Neutrophil (primary cell): ENCODE measurements at regions not wholly inside any gene's neighbourhood (a gene's known extent, or its start where the extent isn't known, plus 50 kb on each side); places are given as distances from the start of the nearest gene placed in this dataset.

ENCODE experiments used
- H3K27ac ChIP-seq: fragments of 200-600 bp; sonication (generic); 2 replicates; pipeline ENCODE4 v1.5.1; 2016; ENCODE audit warnings: mild to moderate bottlenecking, moderate library complexity
- H3K27me3 ChIP-seq: fragments of 200-600 bp; sonication (generic); 2 replicates; pipeline ENCODE4 v1.6.0; 2016; ENCODE audit warnings: mild to moderate bottlenecking
- H3K36me3 ChIP-seq: fragments of 200-600 bp; sonication (generic); 2 replicates; pipeline ENCODE4 v1.5.1; 2017
- H3K4me1 ChIP-seq, 2 experiments: fragments of 200-600 bp in 1 of 2; sonication (generic) in 1 of 2; 1 replicate in 1 of 2; 2 replicates in 1 of 2; pipeline versions ENCODE4 v1.5.1 to v1.6.1; 2013 to 2016; ENCODE audit warnings: low read depth in 1 of 2, low read length in 1 of 2, mild to moderate bottlenecking in 1 of 2, moderate library complexity in 1 of 2; ENCODE audit not compliant: control insufficient read depth in 1 of 2, insufficient read depth in 1 of 2
- H3K4me3 ChIP-seq, 2 experiments: fragments of 200-600 bp in 1 of 2; sonication (generic) in 1 of 2; 1 replicate in 1 of 2; 2 replicates in 1 of 2; pipeline ENCODE4 v1.5.1; 2013 to 2016; ENCODE audit warnings: low read depth in 1 of 2, low read length in 1 of 2, mild to moderate bottlenecking in 1 of 2, moderate library complexity in 1 of 2
- H3K9me3 ChIP-seq: fragments of 200-600 bp; sonication (generic); 2 replicates; pipeline ENCODE4 v1.5.1; 2016
- TF ChIP-seq, protein P1 (sequence below): fragments of 200-600 bp; sonication (generic); IDR thresholded peaks from 2 replicates; pipeline ENCODE4 v1.5.1; 2016; ENCODE audit warnings: antibody characterized with exemption

GRCh38 chr16:9607515-9608230, 516.2 kb downstream of the HAPSTR1 start:
- TF ChIP-seq, protein P1, sequence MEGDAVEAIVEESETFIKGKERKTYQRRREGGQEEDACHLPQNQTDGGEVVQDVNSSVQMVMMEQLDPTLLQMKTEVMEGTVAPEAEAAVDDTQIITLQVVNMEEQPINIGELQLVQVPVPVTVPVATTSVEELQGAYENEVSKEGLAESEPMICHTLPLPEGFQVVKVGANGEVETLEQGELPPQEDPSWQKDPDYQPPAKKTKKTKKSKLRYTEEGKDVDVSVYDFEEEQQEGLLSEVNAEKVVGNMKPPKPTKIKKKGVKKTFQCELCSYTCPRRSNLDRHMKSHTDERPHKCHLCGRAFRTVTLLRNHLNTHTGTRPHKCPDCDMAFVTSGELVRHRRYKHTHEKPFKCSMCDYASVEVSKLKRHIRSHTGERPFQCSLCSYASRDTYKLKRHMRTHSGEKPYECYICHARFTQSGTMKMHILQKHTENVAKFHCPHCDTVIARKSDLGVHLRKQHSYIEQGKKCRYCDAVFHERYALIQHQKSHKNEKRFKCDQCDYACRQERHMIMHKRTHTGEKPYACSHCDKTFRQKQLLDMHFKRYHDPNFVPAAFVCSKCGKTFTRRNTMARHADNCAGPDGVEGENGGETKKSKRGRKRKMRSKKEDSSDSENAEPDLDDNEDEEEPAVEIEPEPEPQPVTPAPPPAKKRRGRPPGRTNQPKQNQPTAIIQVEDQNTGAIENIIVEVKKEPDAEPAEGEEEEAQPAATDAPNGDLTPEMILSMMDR: no peak
- no peaks in the 10 kb centered on the region for H3K9me3 ChIP-seq
- H3K36me3 ChIP-seq: no peaks in the 10 kb centered on the region
- H3K4me1 ChIP-seq: no peaks in the 10 kb centered on the region
- H3K27me3 ChIP-seq: no peaks in the 10 kb centered on the region
- H3K4me3 ChIP-seq: no peak overlapping the region
- no peak overlapping the region for H3K27ac ChIP-seq

DNA sequence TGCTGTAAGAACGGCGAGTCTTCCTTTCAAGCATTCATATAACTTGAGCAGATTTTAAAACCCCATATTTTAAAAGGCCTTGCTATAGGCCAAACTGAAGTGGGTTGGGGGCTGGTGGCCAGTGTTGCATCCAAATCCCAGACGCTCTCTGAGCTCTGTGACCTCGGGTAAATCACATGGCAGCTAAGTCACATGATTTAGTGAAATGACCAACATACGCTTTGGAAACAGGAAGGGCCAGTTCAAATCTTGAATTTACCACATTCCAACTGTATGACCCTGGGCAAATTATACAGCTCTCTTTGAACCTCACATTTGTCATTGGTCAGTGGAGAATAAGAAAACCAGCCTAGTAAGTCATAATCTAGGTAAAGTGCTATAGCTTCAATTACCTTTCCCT, 519.3 kb downstream of the HAPSTR1 start:
- H3K4me1 ChIP-seq: no peaks in the 10 kb centered on the region
- TF ChIP-seq, protein P1: no peak
- H3K9me3 ChIP-seq: no peaks in the 10 kb centered on the region
- no peak overlapping the region for H3K27ac ChIP-seq
- H3K27me3 ChIP-seq: no peaks in the 10 kb centered on the region
- H3K36me3 ChIP-seq: no peaks in the 10 kb centered on the region
- H3K4me3 ChIP-seq: no peak overlapping the region

DNA sequence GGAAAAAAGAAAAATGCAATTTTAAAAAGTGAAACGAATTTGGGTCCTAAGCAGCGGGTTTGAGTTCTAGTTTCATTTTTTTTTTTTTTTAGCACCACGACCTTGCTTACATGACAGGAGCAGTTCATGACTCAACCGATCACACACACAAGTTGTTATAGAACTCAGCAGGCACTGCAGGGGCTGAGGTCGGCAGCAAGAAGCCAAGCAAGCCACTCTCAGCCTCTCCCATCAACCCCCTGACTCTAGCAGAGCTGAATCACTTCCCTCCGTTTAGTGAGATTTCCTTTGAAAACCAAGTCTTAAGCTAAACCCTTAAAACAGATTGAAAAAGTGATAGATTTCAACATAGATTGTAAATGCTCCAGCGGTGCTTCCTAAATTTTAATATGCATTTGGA, 520.8 kb downstream of the HAPSTR1 start:
- Histone ChIP-seq H3K4me1 (no peaks in the 10 kb centered on the region), H3K36me3 (no peaks in the 10 kb centered on the region), H3K4me3 (no peak overlapping the region), H3K9me3 (no peaks in the 10 kb centered on the region), H3K27me3 (no peaks in the 10 kb centered on the region), H3K27ac (no peak overlapping the region)
- TF ChIP-seq, protein P1: no peak

- Histone ChIP-seq H3K27ac (no peak overlapping the region), H3K27me3 (no peaks in the 10 kb centered on the region), H3K9me3 (no peaks in the 10 kb centered on the region), H3K4me3 (no peak overlapping the region), H3K36me3 (no peaks in the 10 kb centered on the region), H3K4me1 (no peaks in the 10 kb centered on the region)
- TF ChIP-seq, protein P1: no peak
Measured at GRCh38 chr16:9614389-9614788, 522.9 kb downstream of the HAPSTR1 start.

GRCh38 chr16:9622268-9622667, 530.8 kb downstream of the HAPSTR1 start:
- H3K4me3 ChIP-seq: no peak overlapping the region
- no peaks in the 10 kb centered on the region for H3K36me3 ChIP-seq
- H3K27me3 ChIP-seq: no peaks in the 10 kb centered on the region
- H3K4me1 ChIP-seq: no peaks in the 10 kb centered on the region
- H3K27ac ChIP-seq: no peak overlapping the region
- TF ChIP-seq, protein P1: no peak
- no peaks in the 10 kb centered on the region for H3K9me3 ChIP-seq
